Transverse colon (tissue), 4 donors: ENCODE measurements at regions not wholly inside any gene's neighbourhood (a gene's known extent, or its start where the extent isn't known, plus 50 kb on each side); places are given as distances from the start of the nearest gene placed in this dataset.

Experiments
- EP300 ChIP-seq: sonication (generic); formaldehyde crosslinking; IDR thresholded peaks from one replicate; pipeline ENCODE4 v1.6.1; 2017; ENCODE audit warnings: antibody characterized with exemption, low read depth
- POLR2A ChIP-seq: fragments of 450-650 bp; IDR thresholded peaks from one replicate; pipeline ENCODE4 v1.6.1; 2016; ENCODE audit warnings: antibody characterized with exemption, mild to moderate bottlenecking, moderate library complexity
- POLR2AphosphoS5 ChIP-seq, 3 donors: sonication (generic); formaldehyde crosslinking; IDR thresholded peaks; one replicate each; pipeline ENCODE4 v1.6.1; 2016; ENCODE audit warnings: antibody characterized with exemption in 3 of 3
- TF ChIP-seq, protein P1 (sequence below), 5 experiments: fragments of 200-600 bp in 3 of 5; fragments of 450-650 bp in 2 of 5; sonication (generic) in 3 of 5; IDR thresholded peaks; 1 replicate in 2 of 5; 2 replicates in 3 of 5; pipeline ENCODE4 v1.5.1; 2016 to 2017; ENCODE audit warnings: antibody characterized with exemption in 5 of 5, inconsistent platforms in 3 of 5, mild to moderate bottlenecking in 2 of 5, moderate library complexity in 1 of 5

GRCh38 chr13:73937441-73937840, 196.8 kb downstream of the KLF12 start:
- TF ChIP-seq EP300 (no peak), POLR2AphosphoS5 (IDR thresholded peaks at IDR 0.05) (no peak), POLR2A (no peak)
- TF ChIP-seq, protein P1, sequence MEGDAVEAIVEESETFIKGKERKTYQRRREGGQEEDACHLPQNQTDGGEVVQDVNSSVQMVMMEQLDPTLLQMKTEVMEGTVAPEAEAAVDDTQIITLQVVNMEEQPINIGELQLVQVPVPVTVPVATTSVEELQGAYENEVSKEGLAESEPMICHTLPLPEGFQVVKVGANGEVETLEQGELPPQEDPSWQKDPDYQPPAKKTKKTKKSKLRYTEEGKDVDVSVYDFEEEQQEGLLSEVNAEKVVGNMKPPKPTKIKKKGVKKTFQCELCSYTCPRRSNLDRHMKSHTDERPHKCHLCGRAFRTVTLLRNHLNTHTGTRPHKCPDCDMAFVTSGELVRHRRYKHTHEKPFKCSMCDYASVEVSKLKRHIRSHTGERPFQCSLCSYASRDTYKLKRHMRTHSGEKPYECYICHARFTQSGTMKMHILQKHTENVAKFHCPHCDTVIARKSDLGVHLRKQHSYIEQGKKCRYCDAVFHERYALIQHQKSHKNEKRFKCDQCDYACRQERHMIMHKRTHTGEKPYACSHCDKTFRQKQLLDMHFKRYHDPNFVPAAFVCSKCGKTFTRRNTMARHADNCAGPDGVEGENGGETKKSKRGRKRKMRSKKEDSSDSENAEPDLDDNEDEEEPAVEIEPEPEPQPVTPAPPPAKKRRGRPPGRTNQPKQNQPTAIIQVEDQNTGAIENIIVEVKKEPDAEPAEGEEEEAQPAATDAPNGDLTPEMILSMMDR (IDR thresholded peaks at IDR 0.05): no peak
